ENCODE measurements at regions not wholly inside any gene's neighbourhood (a gene's known extent, or its start where the extent isn't known, plus 50 kb on each side); places are given as distances from the start of the nearest gene placed in this dataset.

DNA sequence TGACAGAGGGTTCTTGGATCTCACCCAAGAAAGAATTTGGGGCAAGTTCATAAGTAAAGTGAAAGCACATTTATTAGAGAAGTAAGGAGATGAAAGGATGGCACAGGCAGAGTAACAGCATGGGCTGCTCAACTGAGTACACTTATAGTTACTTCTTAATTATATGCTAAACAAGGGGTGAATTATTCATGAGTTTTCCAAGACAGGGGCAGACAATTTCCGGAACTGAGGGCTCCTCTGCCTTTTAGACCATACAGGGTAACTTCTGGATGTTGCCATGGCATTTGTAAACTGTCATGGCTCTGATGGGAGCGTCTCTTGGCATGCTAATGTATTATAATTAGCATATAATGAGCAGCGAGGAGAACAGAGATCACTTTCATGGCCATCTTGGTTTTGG, 221.2 kb upstream of the STT3B start:
- TF ChIP-seq, protein P1, sequence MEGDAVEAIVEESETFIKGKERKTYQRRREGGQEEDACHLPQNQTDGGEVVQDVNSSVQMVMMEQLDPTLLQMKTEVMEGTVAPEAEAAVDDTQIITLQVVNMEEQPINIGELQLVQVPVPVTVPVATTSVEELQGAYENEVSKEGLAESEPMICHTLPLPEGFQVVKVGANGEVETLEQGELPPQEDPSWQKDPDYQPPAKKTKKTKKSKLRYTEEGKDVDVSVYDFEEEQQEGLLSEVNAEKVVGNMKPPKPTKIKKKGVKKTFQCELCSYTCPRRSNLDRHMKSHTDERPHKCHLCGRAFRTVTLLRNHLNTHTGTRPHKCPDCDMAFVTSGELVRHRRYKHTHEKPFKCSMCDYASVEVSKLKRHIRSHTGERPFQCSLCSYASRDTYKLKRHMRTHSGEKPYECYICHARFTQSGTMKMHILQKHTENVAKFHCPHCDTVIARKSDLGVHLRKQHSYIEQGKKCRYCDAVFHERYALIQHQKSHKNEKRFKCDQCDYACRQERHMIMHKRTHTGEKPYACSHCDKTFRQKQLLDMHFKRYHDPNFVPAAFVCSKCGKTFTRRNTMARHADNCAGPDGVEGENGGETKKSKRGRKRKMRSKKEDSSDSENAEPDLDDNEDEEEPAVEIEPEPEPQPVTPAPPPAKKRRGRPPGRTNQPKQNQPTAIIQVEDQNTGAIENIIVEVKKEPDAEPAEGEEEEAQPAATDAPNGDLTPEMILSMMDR (IDR thresholded peaks at IDR 0.05), result no peak
- TF ChIP-seq POLR2A (IDR thresholded peaks at IDR 0.05), result no peak

Data from body of pancreas (tissue), 4 donors.